ENCODE measurements at regions not wholly inside any gene's neighbourhood (a gene's known extent, or its start where the extent isn't known, plus 50 kb on each side); places are given as distances from the start of the nearest gene placed in this dataset.

DNA sequence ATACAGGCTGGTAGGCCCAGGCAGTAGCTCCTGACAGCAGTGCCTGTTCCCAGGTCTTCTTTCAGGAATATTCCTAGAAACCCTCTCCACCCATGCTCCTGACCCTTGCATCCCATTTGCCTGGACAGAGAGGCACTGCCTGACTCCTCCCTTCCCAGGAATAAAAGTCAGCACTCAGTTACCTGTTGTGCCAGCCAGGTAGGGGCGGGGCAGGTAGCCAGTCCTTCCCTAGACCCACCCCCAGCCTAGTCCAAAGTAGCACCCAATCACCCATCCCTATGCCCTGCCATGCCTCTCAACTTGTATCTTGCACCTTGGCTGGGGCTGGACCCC lies 129.9 kb downstream of the MRPL14 start:
- no peak for DNase-seq

DNA sequence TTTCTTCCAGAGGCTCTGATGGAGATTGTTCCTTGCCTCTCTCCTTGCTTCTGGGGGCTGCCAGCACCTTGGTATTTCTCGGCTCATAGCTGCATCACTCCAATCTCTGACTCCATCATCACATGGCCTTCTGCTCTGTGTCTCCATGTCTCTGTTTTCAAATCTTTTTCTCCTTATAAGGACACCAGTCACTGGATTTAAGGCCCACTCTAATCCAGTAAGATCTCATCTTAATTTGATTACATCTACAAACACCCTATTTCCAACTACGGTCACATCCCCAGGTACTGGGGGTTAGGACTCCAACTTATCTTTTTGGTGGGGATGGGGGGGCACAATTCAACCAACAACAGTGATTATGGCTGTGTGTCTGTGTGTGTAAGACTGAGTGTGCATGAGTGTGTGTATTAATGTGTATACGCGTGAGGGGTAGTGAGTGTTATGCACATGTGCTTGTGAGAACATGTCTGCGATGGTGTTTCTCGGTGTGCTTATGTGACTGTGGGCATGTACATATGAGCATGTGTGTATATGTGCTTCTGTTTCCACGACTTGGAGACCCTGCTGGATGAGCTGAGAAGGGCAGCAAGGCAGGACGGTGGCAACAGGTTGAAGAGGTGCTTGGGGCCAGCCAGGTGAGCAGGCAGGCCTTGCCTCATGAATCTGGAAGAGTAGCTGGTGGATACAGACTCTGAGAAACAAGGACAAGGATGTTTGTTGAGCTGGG lies 130.5 kb downstream of the MRPL14 start:
- DNase-seq = no peak

- DNase-seq = no peak
These were observed 132.1 kb downstream of the MRPL14 start for GRCh38 chr6:43995137-43995536.

GRCh38 chr6:43993881-43994523 lies 133.2 kb downstream of the MRPL14 start:
- DNase-seq = no peak

DNA sequence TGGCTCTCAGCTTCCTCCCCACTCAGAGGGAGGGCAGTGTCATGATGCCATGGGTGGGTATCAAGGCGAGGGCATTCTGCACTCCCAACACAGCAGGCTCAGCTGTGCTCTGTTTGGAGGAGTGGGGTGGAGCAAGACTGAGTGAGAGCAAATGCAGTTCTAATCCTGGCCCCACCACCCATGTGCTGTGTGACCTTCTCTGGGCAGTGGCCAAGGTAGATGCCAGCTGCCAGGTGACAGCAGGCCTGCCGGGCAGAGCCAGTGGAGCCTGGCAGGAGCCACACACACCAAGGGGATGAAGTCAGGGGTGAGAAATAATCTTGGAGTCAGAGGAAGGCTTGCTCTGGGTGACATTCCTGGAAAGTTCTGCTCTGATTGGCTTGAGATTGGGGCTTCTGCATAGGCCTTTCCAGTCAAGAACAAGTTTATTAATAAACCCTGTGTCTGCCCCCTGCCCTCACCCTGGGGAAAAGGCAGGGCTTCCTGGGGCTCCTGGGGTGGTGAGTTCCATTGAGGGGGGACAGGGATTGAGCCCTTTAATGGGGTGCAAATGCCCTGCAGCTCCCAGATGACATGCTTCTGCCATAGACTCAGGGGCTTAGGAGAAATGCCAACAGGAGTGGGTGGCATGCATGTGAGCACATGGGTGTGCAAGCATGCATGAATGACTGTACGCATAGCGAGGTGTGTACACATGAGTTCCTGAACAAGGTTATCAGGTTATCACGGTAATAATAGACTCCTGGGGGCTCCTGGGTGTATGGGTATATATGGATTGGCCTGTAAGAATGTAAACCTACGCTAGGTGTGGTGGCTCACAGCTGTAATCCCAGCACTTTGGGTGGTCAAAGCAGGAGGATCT lies 134.2 kb downstream of the MRPL14 start:
- no peak for DNase-seq

DNA sequence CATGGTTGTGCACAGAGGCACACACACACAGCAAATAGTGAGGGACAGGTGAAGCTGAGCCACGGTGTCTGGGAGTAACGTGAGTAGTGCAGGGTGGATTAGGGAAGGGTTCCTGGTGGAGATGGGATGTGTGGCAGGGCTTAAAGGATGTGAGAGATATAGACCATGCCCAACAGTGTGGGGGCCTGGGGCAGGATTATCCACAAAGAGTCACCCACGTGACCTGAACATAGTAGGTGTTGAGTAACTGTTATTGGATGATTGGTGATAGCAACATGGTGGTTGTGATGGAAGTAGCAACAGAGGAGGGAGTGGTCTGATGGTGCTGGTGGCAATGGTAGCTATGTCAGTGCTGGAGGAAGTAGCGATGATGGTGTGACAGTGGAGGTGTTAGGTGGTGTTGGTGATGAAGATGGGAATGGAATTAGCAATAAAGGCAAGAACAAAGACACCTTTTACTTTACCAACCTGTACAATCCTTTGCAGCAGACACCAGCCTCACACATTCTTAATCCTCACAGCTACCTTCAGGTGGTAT lies 135.1 kb downstream of the MRPL14 start:
- DNase-seq = no peak

DNA sequence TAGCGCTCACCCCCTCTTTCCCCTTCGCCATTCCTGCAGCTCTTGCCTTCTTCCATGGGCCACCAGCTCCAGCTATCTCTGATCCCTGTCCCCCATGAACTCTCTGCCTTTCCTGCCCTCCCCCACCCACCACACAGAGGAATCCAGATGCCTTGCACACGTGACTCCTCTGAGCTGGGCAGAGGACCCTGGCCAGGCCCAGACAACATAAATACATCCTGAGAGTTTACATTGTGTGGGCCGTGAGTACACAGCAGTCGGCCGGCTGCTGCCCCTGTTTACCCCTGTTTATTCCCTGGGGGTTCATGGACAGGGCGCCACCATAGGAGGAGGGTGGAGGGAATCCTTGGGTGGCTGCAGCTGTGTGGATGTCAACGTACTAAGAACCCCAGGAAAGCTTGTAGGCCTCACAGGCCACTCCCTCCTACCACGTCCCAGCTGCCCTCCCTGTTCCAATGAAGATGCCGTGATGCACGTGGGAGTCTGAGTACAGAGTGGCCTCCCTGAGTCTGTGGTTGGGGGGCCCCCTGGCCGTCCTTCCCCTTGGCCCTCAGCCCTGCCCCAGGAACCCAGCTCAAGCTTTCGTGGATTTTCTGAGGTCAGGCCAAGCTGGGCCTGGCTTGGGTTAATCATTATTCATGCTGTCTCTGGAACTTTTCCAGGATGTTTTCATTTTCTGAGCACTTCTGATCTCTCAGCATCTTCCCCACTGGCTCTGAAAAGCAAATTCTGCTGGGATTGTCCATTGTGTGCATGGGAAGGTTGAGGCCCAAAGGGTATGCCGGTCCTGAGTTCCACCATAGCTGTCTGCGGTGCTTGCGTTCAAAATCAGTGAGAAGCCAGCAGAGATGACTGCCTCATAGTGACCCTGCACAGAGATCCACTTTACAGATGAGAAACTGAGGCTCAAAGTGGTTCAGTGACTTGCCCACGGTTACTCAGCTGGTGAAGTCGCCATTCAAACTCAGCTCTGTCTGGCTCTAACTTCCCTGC lies 136.3 kb downstream of the MRPL14 start:
- DNase-seq = no peak

DNA sequence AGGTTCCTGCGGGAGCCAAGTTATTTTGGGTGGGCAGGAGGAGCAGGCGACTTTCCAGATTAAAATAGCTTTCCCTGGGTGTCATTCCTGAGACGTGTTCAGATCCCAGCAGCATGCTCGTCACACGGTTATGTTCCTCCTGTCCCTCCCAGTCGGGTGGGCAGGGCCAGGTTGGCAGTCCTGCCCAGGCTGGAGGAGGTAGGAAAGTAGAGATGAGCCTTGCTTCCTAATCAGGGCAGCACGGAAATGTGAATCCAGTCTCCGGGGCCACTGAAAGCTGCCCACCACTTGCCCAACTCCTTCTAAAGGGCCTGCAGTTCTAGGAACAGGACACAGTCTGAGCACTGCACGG lies 137.0 kb downstream of the MRPL14 start:
- no peak for DNase-seq

DNA sequence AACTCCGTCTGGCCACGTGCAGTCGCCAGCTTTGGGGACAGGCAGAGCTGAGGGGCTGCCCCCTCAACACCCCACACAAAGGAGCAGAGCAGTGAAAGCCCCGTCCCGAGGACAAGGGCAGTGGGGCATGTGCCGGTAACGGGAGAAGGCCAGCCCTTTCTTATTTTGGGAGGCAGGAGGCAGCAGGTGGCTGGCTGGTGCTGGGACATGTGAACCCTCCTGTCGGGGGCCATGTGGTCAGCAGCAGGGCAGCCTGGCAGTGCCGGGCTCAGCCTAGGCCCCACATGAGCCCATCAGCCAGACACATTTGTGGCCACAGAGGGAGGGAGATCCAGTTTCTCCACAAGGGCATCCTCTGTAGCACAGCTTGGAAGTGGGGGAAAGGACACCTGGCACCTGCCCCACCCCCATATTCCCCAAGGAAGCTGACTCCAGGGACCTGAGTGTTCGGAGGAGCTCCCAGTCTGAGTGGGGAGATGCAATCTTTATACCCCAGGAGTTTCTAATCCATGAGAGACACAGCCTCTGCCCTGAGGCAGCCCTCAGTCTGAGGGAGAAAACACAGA lies 137.6 kb downstream of the MRPL14 start:
- no peak for DNase-seq

DNA sequence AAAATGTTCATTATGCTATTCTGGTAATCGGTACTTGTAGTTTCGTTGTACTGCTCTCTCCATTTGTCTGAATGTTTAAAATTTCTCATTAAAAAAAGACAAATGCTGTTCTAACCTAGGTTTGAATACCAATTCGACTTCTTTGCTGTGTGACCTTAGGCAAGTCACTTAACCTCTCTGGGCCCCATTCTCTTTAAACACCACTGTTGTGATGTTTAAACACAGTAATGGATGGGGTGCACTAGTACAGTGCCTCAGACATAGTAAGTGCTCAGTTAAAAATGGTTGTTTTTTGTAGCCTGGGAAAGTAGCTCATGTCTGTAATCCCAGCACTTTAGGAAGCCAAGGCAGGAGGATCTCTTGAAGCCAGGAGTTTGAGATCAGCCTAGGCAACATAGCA lies 138.5 kb downstream of the MRPL14 start:
- DNase-seq = no peak

GRCh38 chr6:43987838-43988439 lies 139.3 kb downstream of the MRPL14 start:
- DNase-seq = no peak

GRCh38 chr6:43986177-43986825 lies 141.0 kb downstream of the MRPL14 start:
- no peak for DNase-seq

GRCh38 chr6:43985329-43985728 lies 141.9 kb downstream of the MRPL14 start:
- DNase-seq = no peak

DNA sequence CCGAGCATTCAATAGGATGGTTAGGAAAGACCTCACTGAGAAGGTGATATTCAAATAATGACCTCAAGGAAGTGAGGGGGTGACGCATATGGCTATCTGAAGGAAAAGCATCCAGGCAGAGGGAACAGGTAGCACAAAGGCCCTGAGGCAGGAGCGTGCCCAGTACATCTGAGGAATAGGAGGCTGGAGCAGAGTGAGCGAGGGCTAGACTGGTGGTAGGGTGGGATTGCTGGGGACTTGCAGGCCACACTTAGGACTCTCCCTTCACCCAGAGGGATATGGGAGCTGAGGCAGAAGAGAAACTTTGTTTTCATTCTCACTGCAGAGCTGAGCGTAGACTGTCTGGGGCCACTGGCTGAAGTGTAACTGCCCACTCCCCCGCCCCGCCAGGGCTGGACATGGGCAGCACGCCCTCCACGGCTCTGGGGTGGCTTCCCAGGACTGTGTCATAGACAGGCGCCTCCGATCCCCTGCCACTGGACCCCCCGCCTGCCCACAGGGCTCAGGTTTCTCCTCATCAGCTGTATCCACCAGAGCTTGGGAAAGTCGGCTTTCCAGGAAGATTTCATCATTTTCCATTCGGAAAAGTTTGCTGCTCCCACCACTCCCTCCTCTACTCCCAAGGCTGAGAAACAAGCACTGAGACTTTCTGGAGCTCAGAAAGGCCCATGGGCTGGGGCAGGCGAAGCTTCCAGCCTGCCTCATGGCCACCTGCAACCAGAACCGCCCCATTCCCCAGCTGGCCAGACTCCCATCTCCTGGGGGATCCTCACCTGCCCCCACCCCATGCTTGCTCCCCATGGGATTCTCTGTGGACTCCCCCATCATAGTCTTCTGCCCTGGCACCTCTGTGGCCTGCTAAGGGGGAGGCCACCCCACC lies 142.6 kb downstream of the MRPL14 start:
- no peak for DNase-seq

GRCh38 chr6:43983632-43984031 lies 143.6 kb downstream of the MRPL14 start:
- peak; percentile 5 for DNase-seq

GRCh38 chr6:43983191-43983590 lies 144.1 kb downstream of the MRPL14 start:
- DNase-seq = peak; percentile 6

DNA sequence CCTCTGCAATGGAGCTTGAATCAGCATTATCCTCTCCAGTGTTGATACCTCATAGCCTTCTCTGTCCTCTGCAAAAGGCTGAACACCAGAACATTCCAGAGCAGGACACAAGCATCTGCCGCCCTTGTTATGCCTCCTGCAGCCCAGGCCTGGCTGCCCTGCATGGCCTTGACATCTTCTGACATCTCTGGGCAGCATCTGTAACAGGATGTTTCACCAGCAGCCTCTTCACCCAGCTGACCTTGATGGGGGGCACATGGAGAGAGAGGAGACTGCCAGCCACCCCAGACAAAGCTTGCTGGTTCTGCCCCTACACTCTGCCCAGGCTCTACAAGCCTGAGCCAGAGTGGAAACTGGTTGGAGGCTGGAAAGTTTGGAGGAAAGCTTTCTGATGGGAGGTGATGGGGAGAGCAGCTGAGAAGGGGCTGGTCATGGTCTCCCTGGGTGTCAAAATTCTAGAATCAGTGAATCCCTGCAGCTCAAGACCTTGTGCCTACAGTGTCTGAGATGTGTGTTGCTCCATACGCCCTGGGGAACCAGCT lies 145.1 kb downstream of the MRPL14 start:
- no peak for DNase-seq

DNA sequence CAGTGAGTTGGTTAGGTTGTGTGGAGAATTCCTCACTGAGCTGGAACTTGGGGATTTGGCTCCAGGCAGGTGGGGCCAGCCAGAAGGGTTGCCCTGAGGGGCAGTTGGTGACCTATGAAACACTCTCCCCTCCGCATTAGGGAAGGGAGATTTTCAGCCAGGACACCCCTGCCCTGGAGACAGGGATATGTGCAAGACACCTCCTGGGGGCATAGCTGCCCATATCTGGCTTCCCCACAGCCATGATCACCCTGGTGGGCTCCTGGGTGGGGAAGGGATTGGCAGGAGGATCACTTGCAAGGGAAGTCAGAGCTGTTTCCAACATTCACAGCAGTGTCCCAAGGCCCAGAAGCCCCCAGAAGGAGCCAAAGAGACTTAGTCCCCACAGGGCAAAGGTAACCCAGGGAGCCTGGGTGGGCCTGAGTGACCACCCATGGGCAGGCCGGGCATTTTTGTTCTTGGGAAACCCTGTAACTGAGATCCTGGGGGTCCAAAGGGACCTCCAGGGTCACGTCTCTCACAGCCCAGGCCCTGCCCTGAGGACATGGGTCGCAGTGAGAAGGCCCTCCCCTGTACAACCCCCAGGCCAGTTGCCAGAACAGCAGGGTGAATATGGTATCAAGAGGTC lies 145.8 kb downstream of the MRPL14 start:
- DNase-seq = no peak

Data from CD4-positive, alpha-beta T cell treated with Interleukin-15 for 1 hour (primary cell).